ENCODE measurements at regions not wholly inside any gene's neighbourhood (a gene's known extent, or its start where the extent isn't known, plus 50 kb on each side); places are given as distances from the start of the nearest gene placed in this dataset.

GRCh38 chr20:4546786-4547185 is 139.5 kb upstream of the PRNP start:
- H2AFZ ChIP-seq (ENCODE audit: low read length) = no peak overlapping the region
- H3K4me3 Mint-ChIP-seq = no peak overlapping the region
- no peak overlapping the region for H3K56ac ChIP-seq (ENCODE audit: insufficient read length, low read depth, low read length)
- H2BK20ac ChIP-seq (ENCODE audit: low read depth, low read length, poor library complexity, severe bottlenecking) = no peak overlapping the region
- H3K27ac Mint-ChIP-seq = no peak overlapping the region
- no peaks in the 10 kb centered on the region for H3K79me1 ChIP-seq (ENCODE audit: insufficient read depth, low read depth, low read length, poor library complexity, severe bottlenecking)
- H3K23me2 ChIP-seq (ENCODE audit: insufficient read length, low read depth, low read length, poor library complexity, severe bottlenecking) = no peaks in the 10 kb centered on the region
- no peaks in the 10 kb centered on the region for H3K27me3 ChIP-seq (ENCODE audit: insufficient read depth, low read length)
- no peaks in the 10 kb centered on the region for H3K9me3 ChIP-seq (ENCODE audit: control insufficient read depth, low read depth, low read length)
- H3K14ac ChIP-seq (ENCODE audit: insufficient read depth, low read length) = no peak overlapping the region
- H3K18ac ChIP-seq (ENCODE audit: insufficient read length, low read depth, low read length) = no peak overlapping the region
- H3K4me1 ChIP-seq (ENCODE audit: insufficient read depth, low read length) = peaks cover 4% of the 10 kb centered on the region; the same call in 1 of the 2 replicates
- H4K5ac ChIP-seq (ENCODE audit: insufficient read length, low read depth, low read length) = no peak overlapping the region
- WGBS (ENCODE audit: extremely low coverage, insufficient read length, low lambda C conversion rate) = no CpG with 5 or more reads among the region's 2 CpGs
- no peak overlapping the region for H4K8ac ChIP-seq (replicated peaks; ENCODE audit: insufficient read length, low read depth, low read length)
- H2BK15ac ChIP-seq (ENCODE audit: low read depth, low read length) = no peak overlapping the region
- H3T11ph ChIP-seq (ENCODE audit: low read length) = no peak overlapping the region
- TF ChIP-seq CTCF (conservative IDR thresholded peaks at IDR 0.05) = no peak
- no peak overlapping the region for H3K4me2 ChIP-seq (ENCODE audit: insufficient read depth, insufficient read length, low read length)
- H3K27ac ChIP-seq (ENCODE audit: insufficient read length, low read depth, low read length) = no peak overlapping the region
- H2BK120ac ChIP-seq (ENCODE audit: low read depth, low read length, poor library complexity, severe bottlenecking) = no peak overlapping the region
- no peak for DNase-seq
- no peak overlapping the region for H2BK12ac ChIP-seq (ENCODE audit: insufficient read length, low read depth, low read length)
- H3K27me3 Mint-ChIP-seq (ENCODE audit: low read depth) = no peaks in the 10 kb centered on the region
- no peak overlapping the region for H4K91ac ChIP-seq (ENCODE audit: insufficient read length, low read depth, low read length)
- no peak overlapping the region for H3K23ac ChIP-seq (ENCODE audit: insufficient read length, low read depth, low read length)
- no peaks in the 10 kb centered on the region for H4K20me1 ChIP-seq (ENCODE audit: control insufficient read depth, insufficient read depth, insufficient read length)
- H3K9me3 Mint-ChIP-seq = no peaks in the 10 kb centered on the region
- no peak overlapping the region for H2AK5ac ChIP-seq (ENCODE audit: insufficient read length, low read length)
- H3K4me1 Mint-ChIP-seq = peaks cover 25 to 27% of the 10 kb centered on the region in 2 experiments
- no peaks in the 10 kb centered on the region for H3K79me2 ChIP-seq (ENCODE audit: insufficient read depth, low read length)
- H2BK5ac ChIP-seq (ENCODE audit: insufficient read length, low read length) = no peak overlapping the region
- H3K4ac ChIP-seq (ENCODE audit: low read depth, low read length) = no peak overlapping the region
- no peak overlapping the region for H3K9ac ChIP-seq (ENCODE audit: extremely low read depth, insufficient read length, low read length)
- H3K36me3 Mint-ChIP-seq (ENCODE audit: insufficient read depth in 1 of 3, low read depth in 3 of 3) = 0 out of 7 replicates have a peak, but pooled peaks cover 0 to 4% (median 0%) of the 10 kb centered on the region in 3 experiments

Measured in H9 (cell line).